GM19467 (cell line): ENCODE measurements at regions not wholly inside any gene's neighbourhood (a gene's known extent, or its start where the extent isn't known, plus 50 kb on each side); places are given as distances from the start of the nearest gene placed in this dataset.

Source experiments
- ATAC-seq: cut with Tn5 transposase; IDR thresholded peaks from one replicate; pipeline ENCODE4 v1.9.1; 2021; ENCODE audit warnings: mild to moderate bottlenecking, moderate library complexity; ENCODE audit not compliant: unreplicated experiment

GRCh38 chr18:77560341-77560992 is 310.8 kb downstream of the GALR1 start:
- ATAC-seq: peak; percentile 83

GRCh38 chr18:77566604-77567003 is 317.0 kb downstream of the GALR1 start:
- no peak for ATAC-seq

GRCh38 chr18:77567205-77567604 is 317.6 kb downstream of the GALR1 start:
- ATAC-seq: no peak

GRCh38 chr18:77571743-77572142 is 322.1 kb downstream of the GALR1 start:
- ATAC-seq: no peak

GRCh38 chr18:77572537-77572936 is 322.9 kb downstream of the GALR1 start:
- no peak for ATAC-seq

GRCh38 chr18:77573571-77573970 is 323.9 kb downstream of the GALR1 start:
- no peak for ATAC-seq

- no peak for ATAC-seq
Observed at GRCh38 chr18:77590943-77591515, 341.4 kb downstream of the GALR1 start.

- ATAC-seq: no peak
Observed at GRCh38 chr18:77597726-77598125, 348.1 kb downstream of the GALR1 start.

- no peak for ATAC-seq
Observed at GRCh38 chr18:77600674-77601073, 351.0 kb downstream of the GALR1 start.

GRCh38 chr18:77601567-77601966 is 351.9 kb downstream of the GALR1 start:
- ATAC-seq: no peak

- ATAC-seq: no peak
Observed at GRCh38 chr18:77607087-77607486, 357.4 kb downstream of the GALR1 start.

- ATAC-seq: no peak
Observed at GRCh38 chr18:77608807-77609206, 359.2 kb downstream of the GALR1 start.

- no peak for ATAC-seq
Observed at GRCh38 chr18:77617694-77618093, 368.0 kb downstream of the GALR1 start.

GRCh38 chr18:77619525-77619924 is 369.9 kb downstream of the GALR1 start:
- no peak for ATAC-seq

GRCh38 chr18:77622009-77622692 is 372.5 kb downstream of the GALR1 start:
- no peak for ATAC-seq

- peak; percentile 56 for ATAC-seq
Observed at GRCh38 chr18:77632758-77633157, 383.1 kb downstream of the GALR1 start.

GRCh38 chr18:77634494-77634893 is 384.8 kb downstream of the GALR1 start:
- ATAC-seq: no peak

- no peak for ATAC-seq
Observed at GRCh38 chr18:77635451-77635850, 385.8 kb downstream of the GALR1 start.

GRCh38 chr18:77635858-77636257 is 386.2 kb downstream of the GALR1 start:
- no peak for ATAC-seq

GRCh38 chr18:77645170-77645872 is 395.7 kb downstream of the GALR1 start:
- ATAC-seq: no peak

GRCh38 chr18:77647472-77647871 is 397.8 kb downstream of the GALR1 start:
- ATAC-seq: no peak

GRCh38 chr18:77648411-77648810 is 398.8 kb downstream of the GALR1 start:
- ATAC-seq: no peak
